NCI-H2029 (cell line): ENCODE measurements at regions not wholly inside any gene's neighbourhood (a gene's known extent, or its start where the extent isn't known, plus 50 kb on each side); places are given as distances from the start of the nearest gene placed in this dataset.

Experiments used
- DNase-seq: peaks from one replicate; lab custom pipeline; 2025; lab: John Stamatoyannopoulos, UW

- DNase-seq, result no peak
Observed at GRCh38 chr5:171603591-171603990, 182.0 kb upstream of the SMIM23 start.

GRCh38 chr5:171604195-171604594, 181.4 kb upstream of the SMIM23 start:
- DNase-seq, result no peak

GRCh38 chr5:171606414-171607024, 179.1 kb upstream of the SMIM23 start:
- DNase-seq, result no peak

GRCh38 chr5:171607863-171608262, 177.8 kb upstream of the SMIM23 start:
- no peak for DNase-seq

GRCh38 chr5:171609806-171610452, 175.7 kb upstream of the SMIM23 start:
- no peak for DNase-seq

GRCh38 chr5:171610686-171611085, 174.9 kb upstream of the SMIM23 start:
- DNase-seq, result peak; percentile 85

GRCh38 chr5:171612749-171613148, 172.9 kb upstream of the SMIM23 start:
- no peak for DNase-seq

- DNase-seq, result no peak
Observed at GRCh38 chr5:171614511-171614910, 171.1 kb upstream of the SMIM23 start.

- no peak for DNase-seq
Observed at GRCh38 chr5:171614971-171615653, 170.5 kb upstream of the SMIM23 start.

GRCh38 chr5:171615705-171616640, 169.6 kb upstream of the SMIM23 start:
- no peak for DNase-seq

- DNase-seq, result no peak
Observed at GRCh38 chr5:171617266-171617665, 168.4 kb upstream of the SMIM23 start.

- DNase-seq, result no peak
Observed at GRCh38 chr5:171617817-171618591, 167.6 kb upstream of the SMIM23 start.

- DNase-seq, result no peak
Observed at GRCh38 chr5:171619196-171619595, 166.4 kb upstream of the SMIM23 start.

GRCh38 chr5:171619744-171620143, 165.9 kb upstream of the SMIM23 start:
- DNase-seq, result no peak

- no peak for DNase-seq
Observed at GRCh38 chr5:171622010-171622409, 163.6 kb upstream of the SMIM23 start.

- no peak for DNase-seq
Observed at GRCh38 chr5:171623107-171623506, 162.5 kb upstream of the SMIM23 start.

GRCh38 chr5:171623551-171624097, 162.0 kb upstream of the SMIM23 start:
- no peak for DNase-seq

GRCh38 chr5:171624396-171624795, 161.2 kb upstream of the SMIM23 start:
- DNase-seq, result peak; percentile 14

- no peak for DNase-seq
Observed at GRCh38 chr5:171625646-171626045, 160.0 kb upstream of the SMIM23 start.

- DNase-seq, result no peak
Observed at GRCh38 chr5:171627936-171628632, 157.5 kb upstream of the SMIM23 start.

GRCh38 chr5:171628633-171628974, 157.0 kb upstream of the SMIM23 start:
- DNase-seq, result no peak
